ENCODE measurements at regions not wholly inside any gene's neighbourhood (a gene's known extent, or its start where the extent isn't known, plus 50 kb on each side); places are given as distances from the start of the nearest gene placed in this dataset.

- no peak for DNase-seq
- Mint-ChIP-seq H3K4me1 (ENCODE audit: low read depth, unreplicated experiment) (no peaks in the 10 kb centered on the region), H3K27me3 (ENCODE audit: unreplicated experiment) (peaks cover 2% of the 10 kb centered on the region), H3K36me3 (ENCODE audit: unreplicated experiment) (no peaks in the 10 kb centered on the region), H3K4me3 (ENCODE audit: unreplicated experiment) (no peak overlapping the region), H3K27ac (ENCODE audit: unreplicated experiment) (no peak overlapping the region), H3K9me3 (ENCODE audit: unreplicated experiment) (peaks cover 2% of the 10 kb centered on the region)
- TF ChIP-seq, protein P1, sequence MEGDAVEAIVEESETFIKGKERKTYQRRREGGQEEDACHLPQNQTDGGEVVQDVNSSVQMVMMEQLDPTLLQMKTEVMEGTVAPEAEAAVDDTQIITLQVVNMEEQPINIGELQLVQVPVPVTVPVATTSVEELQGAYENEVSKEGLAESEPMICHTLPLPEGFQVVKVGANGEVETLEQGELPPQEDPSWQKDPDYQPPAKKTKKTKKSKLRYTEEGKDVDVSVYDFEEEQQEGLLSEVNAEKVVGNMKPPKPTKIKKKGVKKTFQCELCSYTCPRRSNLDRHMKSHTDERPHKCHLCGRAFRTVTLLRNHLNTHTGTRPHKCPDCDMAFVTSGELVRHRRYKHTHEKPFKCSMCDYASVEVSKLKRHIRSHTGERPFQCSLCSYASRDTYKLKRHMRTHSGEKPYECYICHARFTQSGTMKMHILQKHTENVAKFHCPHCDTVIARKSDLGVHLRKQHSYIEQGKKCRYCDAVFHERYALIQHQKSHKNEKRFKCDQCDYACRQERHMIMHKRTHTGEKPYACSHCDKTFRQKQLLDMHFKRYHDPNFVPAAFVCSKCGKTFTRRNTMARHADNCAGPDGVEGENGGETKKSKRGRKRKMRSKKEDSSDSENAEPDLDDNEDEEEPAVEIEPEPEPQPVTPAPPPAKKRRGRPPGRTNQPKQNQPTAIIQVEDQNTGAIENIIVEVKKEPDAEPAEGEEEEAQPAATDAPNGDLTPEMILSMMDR (IDR thresholded peaks at IDR 0.05; ENCODE audit: partially characterized antibody, unreplicated experiment): no peak
Observed at GRCh38 chr1:208462761-208463160, 218.6 kb upstream of the PLXNA2 start.

DNA sequence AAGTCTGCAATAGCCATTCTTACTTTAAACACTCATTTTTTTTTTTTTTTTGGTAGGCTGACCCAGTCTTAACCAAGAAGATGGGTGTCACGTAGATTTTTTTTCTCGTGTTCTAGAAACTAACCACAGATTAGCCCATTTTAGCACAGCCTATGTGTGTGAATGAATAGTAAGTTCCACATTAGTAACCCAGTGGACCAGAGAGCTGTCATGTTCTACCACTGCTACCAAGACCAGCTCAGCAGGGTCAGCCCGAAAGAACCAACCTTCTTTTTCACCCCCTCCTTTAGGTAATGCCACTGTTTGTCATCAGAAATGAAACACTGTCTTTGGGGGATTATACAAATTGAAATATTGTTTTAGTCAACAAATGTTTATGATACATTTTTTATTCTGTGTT lies 221.1 kb upstream of the PLXNA2 start:
- no peaks in the 10 kb centered on the region for H3K9me3 Mint-ChIP-seq (ENCODE audit: unreplicated experiment)
- no peak overlapping the region for H3K4me3 Mint-ChIP-seq (ENCODE audit: unreplicated experiment)
- no peak for DNase-seq
- H3K27ac Mint-ChIP-seq (ENCODE audit: unreplicated experiment): no peak overlapping the region
- H3K36me3 Mint-ChIP-seq (ENCODE audit: unreplicated experiment): no peaks in the 10 kb centered on the region
- peaks cover 2% of the 10 kb centered on the region for H3K4me1 Mint-ChIP-seq (ENCODE audit: low read depth, unreplicated experiment)
- TF ChIP-seq, protein P1 (IDR thresholded peaks at IDR 0.05; ENCODE audit: partially characterized antibody, unreplicated experiment): no peak
- H3K27me3 Mint-ChIP-seq (ENCODE audit: unreplicated experiment): peaks cover 2% of the 10 kb centered on the region

- Mint-ChIP-seq H3K9me3 (ENCODE audit: unreplicated experiment) (peaks cover 3% of the 10 kb centered on the region), H3K4me1 (ENCODE audit: low read depth, unreplicated experiment) (peaks cover 2% of the 10 kb centered on the region), H3K4me3 (ENCODE audit: unreplicated experiment) (no peak overlapping the region), H3K36me3 (ENCODE audit: unreplicated experiment) (no peaks in the 10 kb centered on the region), H3K27ac (ENCODE audit: unreplicated experiment) (no peak overlapping the region), H3K27me3 (ENCODE audit: unreplicated experiment) (peaks cover 2% of the 10 kb centered on the region)
- TF ChIP-seq, protein P1 (IDR thresholded peaks at IDR 0.05; ENCODE audit: partially characterized antibody, unreplicated experiment): no peak
- DNase-seq: no peak
Observed at GRCh38 chr1:208465786-208466590, 221.8 kb upstream of the PLXNA2 start.

GRCh38 chr1:208467151-208467780 lies 223.1 kb upstream of the PLXNA2 start:
- Mint-ChIP-seq H3K27me3 (ENCODE audit: unreplicated experiment) (peaks cover 2% of the 10 kb centered on the region), H3K4me3 (ENCODE audit: unreplicated experiment) (no peak overlapping the region), H3K4me1 (ENCODE audit: low read depth, unreplicated experiment) (peaks cover 2% of the 10 kb centered on the region), H3K36me3 (ENCODE audit: unreplicated experiment) (no peaks in the 10 kb centered on the region), H3K9me3 (ENCODE audit: unreplicated experiment) (peaks cover 3% of the 10 kb centered on the region), H3K27ac (ENCODE audit: unreplicated experiment) (no peak overlapping the region)
- TF ChIP-seq, protein P1 (IDR thresholded peaks at IDR 0.05; ENCODE audit: partially characterized antibody, unreplicated experiment): no peak
- no peak for DNase-seq

- no peak overlapping the region for H3K4me3 Mint-ChIP-seq (ENCODE audit: unreplicated experiment)
- peak overlapping the region; percentile 18 for H3K27ac Mint-ChIP-seq (ENCODE audit: unreplicated experiment)
- TF ChIP-seq, protein P1 (IDR thresholded peaks at IDR 0.05; ENCODE audit: partially characterized antibody, unreplicated experiment): no peak
- no peaks in the 10 kb centered on the region for H3K36me3 Mint-ChIP-seq (ENCODE audit: unreplicated experiment)
- H3K9me3 Mint-ChIP-seq (ENCODE audit: unreplicated experiment): peaks cover 5% of the 10 kb centered on the region
- peaks cover 2% of the 10 kb centered on the region for H3K27me3 Mint-ChIP-seq (ENCODE audit: unreplicated experiment)
- no peak for DNase-seq
- H3K4me1 Mint-ChIP-seq (ENCODE audit: low read depth, unreplicated experiment): peaks cover 24% of the 10 kb centered on the region
Observed at GRCh38 chr1:208475449-208475848, 231.3 kb upstream of the PLXNA2 start.
